T-cell (primary cell): ENCODE measurements at regions not wholly inside any gene's neighbourhood (a gene's known extent, or its start where the extent isn't known, plus 50 kb on each side); places are given as distances from the start of the nearest gene placed in this dataset.

ENCODE experiments used
- ATAC-seq, 4 experiments: fragments of 200-7000 bp in 3 of 4; fragments of 150-1000 bp in 1 of 4; cut with Tn5 transposase; replicated peaks in 1 of 4; 1 replicate in 3 of 4; 2 replicates in 1 of 4; pipeline ENCODE4 v1.10.0; 2021; ENCODE audit warnings: moderate library complexity in 3 of 4, mild to moderate bottlenecking in 2 of 4, moderate number of reproducible peaks in 1 of 4
- CTCF ChIA-PET, 2 donors: fragments of 300-600 bp; sonication (Branson Sonifier 250); formaldehyde crosslinking; loops; one replicate each; lab custom pipeline; 2022; ENCODE audit warnings: antibody characterized with exemption in 2 of 2; lab: Charles Lee
- POLR2A ChIA-PET, 2 donors: fragments of 300-600 bp; sonication (Branson Sonifier 250); formaldehyde crosslinking; loops; one replicate each; lab custom pipeline; 2022; ENCODE audit warnings: antibody characterized with exemption in 2 of 2; lab: Charles Lee
- DNase-seq, 35 experiments: peaks; one replicate each; pipeline versions ENCODE4 v3.0.0 to v3.0.0-alpha.2; 2013 to 2023
- H3K27ac ChIP-seq: one replicate; pipeline ENCODE4 v1.5.1; 2013; ENCODE audit warnings: low read length
- H3K27me3 ChIP-seq, 2 experiments: replicated peaks in 1 of 2; 1 replicate in 1 of 2; 2 replicates in 1 of 2; pipeline versions ENCODE4 v1.6.1 to v1.7.0; 2013; ENCODE audit warnings: low read length in 1 of 2, mixed read lengths in 1 of 2; ENCODE audit not compliant: control insufficient read depth in 2 of 2, insufficient read depth in 2 of 2; ENCODE audit errors: extremely low read depth in 1 of 2
- H3K36me3 ChIP-seq, 2 donors: 1 replicate in 1 of 2; 2 replicates in 1 of 2; pipeline versions ENCODE4 v1.6.1 to v1.7.0; 2013; ENCODE audit warnings: low read length in 1 of 2; ENCODE audit not compliant: control insufficient read depth in 2 of 2, insufficient read depth in 1 of 2; ENCODE audit errors: extremely low read depth in 1 of 2
- H3K4me1 ChIP-seq, 2 experiments: 1 replicate in 1 of 2; 2 replicates in 1 of 2; pipeline versions ENCODE4 v1.6.1 to v1.7.0; 2013; ENCODE audit warnings: low read length in 2 of 2, mixed read lengths in 1 of 2; ENCODE audit not compliant: insufficient read depth in 2 of 2, control insufficient read depth in 1 of 2; ENCODE audit errors: extremely low read depth in 1 of 2
- H3K4me3 ChIP-seq, 2 donors: 1 replicate in 1 of 2; 2 replicates in 1 of 2; pipeline versions ENCODE4 v1.5.1 to v1.7.0; 2013; ENCODE audit warnings: mild to moderate bottlenecking in 2 of 2, low read length in 1 of 2, moderate library complexity in 1 of 2; ENCODE audit not compliant: control insufficient read depth in 1 of 2; ENCODE audit errors: extremely low read depth in 1 of 2
- H3K9me3 ChIP-seq: 2 replicates; pipeline ENCODE4 v1.7.0; 2013
- H3K27ac Mint-ChIP-seq, 2 donors: one replicate each; pipeline ENCODE4 v1.8.0; 2020 to 2021; ENCODE audit warnings: mild to moderate bottlenecking in 2 of 2, mixed read lengths in 2 of 2
- H3K27me3 Mint-ChIP-seq, 2 donors: one replicate each; pipeline ENCODE4 v1.8.0; 2021 to 2022; ENCODE audit warnings: mixed read lengths in 2 of 2
- H3K36me3 Mint-ChIP-seq: one replicate; pipeline ENCODE4 v1.8.0; 2021; ENCODE audit warnings: mixed read lengths
- H3K4me1 Mint-ChIP-seq, 3 donors: one replicate each; pipeline ENCODE4 v1.8.0; 2020 to 2022; ENCODE audit warnings: mixed read lengths in 3 of 3, mild to moderate bottlenecking in 1 of 3
- H3K4me3 Mint-ChIP-seq, 3 donors: one replicate each; pipeline ENCODE4 v1.8.0; 2020 to 2022; ENCODE audit warnings: mild to moderate bottlenecking in 3 of 3, mixed read lengths in 3 of 3, moderate library complexity in 3 of 3
- H3K9me3 Mint-ChIP-seq, 3 donors: one replicate each; pipeline ENCODE4 v1.8.0; 2020 to 2022; ENCODE audit warnings: mixed read lengths in 3 of 3
- WGBS: methylation state at CpG from one replicate; pipeline ENCODE4 v1.1.5; 2013; ENCODE audit warnings: missing lambda C conversion rate; ENCODE audit not compliant: insufficient coverage; 5-methylcytosine and 5-hydroxymethylcytosine counted together

DNA sequence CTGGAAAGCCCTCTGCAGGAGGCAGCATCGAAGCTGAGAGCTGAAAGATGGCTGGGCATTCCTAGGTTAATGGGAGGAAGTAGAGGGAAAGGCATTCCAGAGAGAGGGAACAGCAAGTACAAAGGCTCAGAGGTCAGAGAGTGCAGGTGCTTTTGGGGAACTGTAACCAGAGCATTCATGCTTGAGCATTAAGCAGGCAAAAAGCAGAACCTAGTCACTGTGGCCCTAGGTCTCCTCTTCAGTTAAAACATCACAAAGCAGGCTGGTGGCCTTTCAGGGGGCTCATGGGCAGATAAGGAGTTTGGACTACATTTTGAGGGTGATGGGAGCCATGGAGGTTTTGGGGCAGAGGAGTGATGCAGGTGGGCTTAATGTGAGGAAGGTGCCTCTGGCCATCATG lies 169.2 kb upstream of the MYL2 start:
- ATAC-seq (no peak), DNase-seq (no peak)
- CTCF ChIA-PET = no interaction called here
- POLR2A ChIA-PET = interaction anchor here in 1 of 2 donors (0.6 kb wide), 1 partner anchor 314 kb away, joined by 3 read pairs; no protein-coding TSS in a partner anchor
- peaks cover 12 to 20% (median 18%) of the 10 kb centered on the region in 3 donors for H3K4me1 Mint-ChIP-seq
- no peaks in the 10 kb centered on the region for H3K9me3 ChIP-seq
- H3K27ac Mint-ChIP-seq = no peak overlapping the region
- H3K4me3 ChIP-seq = no peak overlapping the region
- peaks cover 0 to 2% (median 0%) of the 10 kb centered on the region in 3 donors for H3K9me3 Mint-ChIP-seq
- no peaks in the 10 kb centered on the region for H3K36me3 ChIP-seq
- no peak overlapping the region for H3K4me3 Mint-ChIP-seq
- no peak overlapping the region for H3K27ac ChIP-seq
- H3K4me1 ChIP-seq = peaks cover 6 to 14% of the 10 kb centered on the region in 2 experiments
- H3K36me3 Mint-ChIP-seq = no peaks in the 10 kb centered on the region
- 67% methylated on average over 1 of the region's 1 CpG for WGBS
- H3K27me3 Mint-ChIP-seq = peaks cover 0 to 6% of the 10 kb centered on the region in 2 donors
- H3K27me3 ChIP-seq = peaks cover 0 to 24% of the 10 kb centered on the region in 2 experiments

DNA sequence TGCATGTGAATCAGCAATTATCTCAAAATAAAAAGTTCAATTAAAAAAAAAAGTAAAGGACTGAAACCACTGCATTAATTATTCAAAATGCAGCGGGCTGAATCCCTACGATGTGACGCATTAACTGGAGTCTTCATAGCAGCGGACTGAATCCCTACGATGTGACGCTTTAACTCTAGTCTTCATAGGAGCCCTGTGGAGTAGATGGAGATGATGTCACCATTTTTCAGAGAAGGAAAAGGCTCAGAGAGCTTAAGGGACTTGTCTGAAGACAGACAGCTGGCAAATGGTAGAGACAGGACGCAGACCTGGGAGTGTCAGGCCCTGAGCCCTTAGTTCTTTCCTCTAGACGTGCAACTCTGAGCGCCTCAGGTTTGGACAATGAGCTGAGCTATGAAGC lies 168.0 kb upstream of the MYL2 start:
- no peak for DNase-seq
- no peaks in the 10 kb centered on the region for H3K36me3 ChIP-seq
- POLR2A ChIA-PET = no interaction called here

DNA sequence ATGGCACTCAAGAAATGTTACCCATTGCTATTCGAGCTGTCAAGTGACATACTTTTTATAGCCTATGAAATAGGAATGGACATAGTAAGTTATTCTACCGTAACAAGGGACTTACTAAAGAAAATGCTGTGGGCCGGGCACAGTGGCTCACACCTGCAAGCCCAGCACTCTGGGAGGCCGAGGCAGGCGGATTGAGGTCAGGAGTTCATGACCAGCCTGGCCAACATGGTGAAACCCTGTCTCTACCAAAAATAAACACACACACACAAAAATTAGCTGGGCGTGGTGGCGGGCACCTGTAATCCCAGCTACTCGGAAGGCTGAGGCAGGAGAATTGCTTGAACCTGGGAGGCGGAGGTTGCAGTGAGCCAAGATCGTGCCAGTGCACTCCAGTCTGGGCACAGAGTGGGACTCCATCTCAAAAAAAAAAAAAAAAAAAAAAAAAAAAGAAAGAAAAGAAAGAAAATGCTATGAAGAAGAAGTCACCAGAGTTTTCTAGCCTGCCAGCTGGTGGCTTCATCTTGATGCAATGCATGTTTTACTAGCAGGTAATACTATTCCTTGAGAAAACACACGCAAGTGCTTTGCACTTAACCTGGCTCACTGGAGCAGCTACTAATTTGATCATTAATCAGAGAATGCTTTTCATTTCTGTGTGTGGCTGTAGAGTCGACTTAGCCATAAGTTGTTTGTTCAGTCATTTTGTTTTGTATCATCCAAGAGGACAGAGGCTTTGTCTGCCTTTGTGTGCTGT lies 166.7 kb upstream of the MYL2 start:
- Mint-ChIP-seq H3K4me3 (no peak overlapping the region), H3K27ac (no peak overlapping the region), H3K36me3 (no peaks in the 10 kb centered on the region), H3K9me3 (peaks cover 0 to 2% (median 0%) of the 10 kb centered on the region in 3 donors), H3K27me3 (peaks cover 1 to 22% of the 10 kb centered on the region in 2 donors), H3K4me1 (peaks cover 0 to 4% (median 2%) of the 10 kb centered on the region in 3 donors)
- no peaks in the 10 kb centered on the region for H3K36me3 ChIP-seq
- H3K4me1 ChIP-seq = no peaks in the 10 kb centered on the region
- H3K9me3 ChIP-seq = no peaks in the 10 kb centered on the region
- CTCF ChIA-PET = no interaction called here
- H3K27me3 ChIP-seq = peaks cover 0 to 24% of the 10 kb centered on the region in 2 experiments
- 67% methylated on average over 1 of the region's 12 CpGs for WGBS
- ATAC-seq = no peak
- DNase-seq = no peak
- H3K4me3 ChIP-seq = no peak overlapping the region
- H3K27ac ChIP-seq = no peak overlapping the region
- POLR2A ChIA-PET = interaction anchor here in 1 of 2 donors (0.6 kb wide), 1 partner anchor 250 kb away, joined by 8 read pairs; no protein-coding TSS in a partner anchor

More for the DNA sequence above, 168.0 kb upstream of the MYL2 start:
- Histone ChIP-seq H3K27ac (no peak overlapping the region), H3K27me3 (peaks cover 0 to 18% of the 10 kb centered on the region in 2 experiments), H3K9me3 (no peaks in the 10 kb centered on the region), H3K4me3 (no peak overlapping the region), H3K4me1 (peaks cover 3 to 6% of the 10 kb centered on the region in 2 experiments)
- H3K4me3 Mint-ChIP-seq = no peak overlapping the region
- 92% methylated on average over 7 of the region's 9 CpGs for WGBS
- H3K4me1 Mint-ChIP-seq = peaks cover 5 to 13% (median 9%) of the 10 kb centered on the region in 3 donors
- no peak overlapping the region for H3K27ac Mint-ChIP-seq
- no peak for ATAC-seq
- H3K27me3 Mint-ChIP-seq = peaks cover 0 to 11% of the 10 kb centered on the region in 2 donors
- CTCF ChIA-PET = no interaction called here
- H3K9me3 Mint-ChIP-seq = peaks cover 0 to 2% (median 0%) of the 10 kb centered on the region in 3 donors
- H3K36me3 Mint-ChIP-seq = no peaks in the 10 kb centered on the region

DNA sequence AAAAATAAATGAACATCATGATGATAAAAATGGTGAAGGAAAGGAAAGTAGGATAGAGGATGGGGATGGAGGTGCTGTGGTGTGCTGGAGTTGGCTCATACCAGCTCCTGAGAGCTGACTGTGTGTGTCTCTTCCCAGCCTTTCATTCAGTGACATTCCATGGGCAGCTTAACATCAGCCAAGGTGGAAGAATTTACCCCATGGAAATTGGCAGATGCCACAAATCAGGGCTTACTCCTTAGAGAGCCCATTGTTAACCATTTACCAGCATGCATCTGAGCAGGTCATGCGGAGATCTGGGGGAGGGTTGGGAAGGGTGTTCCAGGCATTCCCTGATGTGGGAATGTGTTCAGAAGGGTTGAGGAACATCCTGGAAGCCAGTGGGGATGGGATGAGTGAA lies 164.7 kb upstream of the MYL2 start:
- Mint-ChIP-seq H3K4me3 (no peak overlapping the region), H3K4me1 (no peaks in the 10 kb centered on the region), H3K9me3 (peaks cover 0 to 2% (median 0%) of the 10 kb centered on the region in 3 donors), H3K36me3 (no peaks in the 10 kb centered on the region), H3K27me3 (peaks cover 4 to 27% of the 10 kb centered on the region in 2 donors), H3K27ac (no peak overlapping the region)
- Histone ChIP-seq H3K4me3 (no peak overlapping the region), H3K27ac (no peak overlapping the region), H3K9me3 (no peaks in the 10 kb centered on the region), H3K36me3 (no peaks in the 10 kb centered on the region), H3K27me3 (peaks cover 0 to 23% of the 10 kb centered on the region in 2 experiments), H3K4me1 (no peaks in the 10 kb centered on the region)
- ATAC-seq (no peak), DNase-seq (no peak)
- ChIA-PET CTCF (no interaction called here), POLR2A (no interaction called here)
- 100% methylated on average over 1 of the region's 1 CpG for WGBS

DNA sequence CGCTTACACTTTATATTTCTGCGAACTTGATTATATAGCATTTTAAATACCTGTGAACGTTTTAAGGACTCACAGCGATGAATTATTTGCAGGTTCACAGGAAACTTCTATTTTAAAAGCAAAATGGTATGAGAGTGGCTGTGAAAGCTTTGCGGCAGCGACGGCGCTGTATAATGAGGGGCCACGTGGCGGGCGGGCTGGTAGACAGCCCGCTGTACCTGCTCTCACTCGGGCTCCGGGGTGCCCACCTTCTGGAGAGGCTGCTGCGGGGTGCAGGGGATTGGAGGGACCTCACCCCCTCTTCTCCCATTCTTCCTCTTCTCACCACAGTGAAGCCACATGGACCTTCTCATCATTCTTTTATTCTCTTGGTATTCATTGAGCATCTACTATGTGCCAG lies 164.2 kb upstream of the MYL2 start:
- WGBS = 87% methylated on average over 6 of the region's 15 CpGs
- DNase-seq = no peak
- Histone ChIP-seq H3K4me3 (no peak overlapping the region), H3K4me1 (no peaks in the 10 kb centered on the region), H3K36me3 (no peaks in the 10 kb centered on the region), H3K27me3 (peaks cover 0 to 19% of the 10 kb centered on the region in 2 experiments), H3K27ac (no peak overlapping the region), H3K9me3 (no peaks in the 10 kb centered on the region)
- Mint-ChIP-seq H3K27me3 (peaks cover 4 to 27% of the 10 kb centered on the region in 2 donors), H3K4me3 (no peak overlapping the region), H3K27ac (no peak overlapping the region), H3K4me1 (no peaks in the 10 kb centered on the region), H3K9me3 (peaks cover 0 to 2% (median 0%) of the 10 kb centered on the region in 3 donors), H3K36me3 (no peaks in the 10 kb centered on the region)
- ChIA-PET POLR2A (no interaction called here), CTCF (no interaction called here)
- no peak for ATAC-seq

DNA sequence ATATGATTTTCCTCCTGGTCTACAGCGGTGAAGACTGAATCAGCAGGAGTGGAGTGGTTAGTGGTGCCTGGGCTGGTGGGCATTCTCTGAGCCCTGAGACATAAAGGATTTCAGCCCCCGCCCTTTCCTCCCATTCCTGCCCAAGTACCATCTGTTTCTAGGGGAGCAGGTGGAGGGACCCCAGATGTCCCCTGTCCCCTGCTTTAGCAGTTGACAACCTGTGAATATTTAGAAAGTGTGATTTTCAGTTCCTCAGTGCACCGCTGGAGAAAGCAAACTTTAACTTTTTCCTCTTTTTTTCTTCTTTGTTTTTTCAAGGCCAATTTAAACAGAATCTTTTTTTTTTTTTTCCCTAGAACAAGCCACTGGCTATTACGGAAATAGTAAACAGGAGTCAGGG lies 163.8 kb upstream of the MYL2 start:
- POLR2A ChIA-PET = no interaction called here

More for the DNA sequence above, 163.8 kb upstream of the MYL2 start:
- H3K27me3 ChIP-seq = peaks cover 0 to 17% of the 10 kb centered on the region in 2 experiments
- Mint-ChIP-seq H3K27me3 (peaks cover 4 to 24% of the 10 kb centered on the region in 2 donors), H3K4me1 (no peaks in the 10 kb centered on the region), H3K36me3 (no peaks in the 10 kb centered on the region), H3K27ac (no peak overlapping the region), H3K4me3 (no peak overlapping the region), H3K9me3 (peaks cover 0 to 2% (median 0%) of the 10 kb centered on the region in 3 donors)
- no CpG with 5 or more reads among the region's 4 CpGs for WGBS
- ATAC-seq (no peak), DNase-seq (no peak)
- H3K27ac ChIP-seq = no peak overlapping the region
- CTCF ChIA-PET = no interaction called here
- H3K4me3 ChIP-seq = no peak overlapping the region
- no peaks in the 10 kb centered on the region for H3K9me3 ChIP-seq
- H3K36me3 ChIP-seq = no peaks in the 10 kb centered on the region
- H3K4me1 ChIP-seq = no peaks in the 10 kb centered on the region
